Esophagus squamous epithelium (tissue), 5 donors: ENCODE measurements at regions not wholly inside any gene's neighbourhood (a gene's known extent, or its start where the extent isn't known, plus 50 kb on each side); places are given as distances from the start of the nearest gene placed in this dataset.

Experiments used
- DNase-seq: peaks from one replicate; lab custom pipeline; 2025; lab: John Stamatoyannopoulos, UW
- H3K27ac ChIP-seq, 4 donors: fragments of 200-600 bp; sonication (generic); one replicate each; pipeline ENCODE4 v1.5.1; 2016 to 2019; ENCODE audit warnings: mild to moderate bottlenecking in 1 of 4
- H3K27me3 ChIP-seq, 4 donors: fragments of 200-600 bp; sonication (generic); 1 replicate in 3 of 4; 2 replicates in 1 of 4; pipeline versions ENCODE4 v1.5.1 to v1.6.0; 2017 to 2021; ENCODE audit warnings: antibody characterized with exemption in 1 of 4
- H3K36me3 ChIP-seq, 3 donors: fragments of 200-600 bp; sonication (generic); one replicate each; pipeline ENCODE4 v1.5.1; 2016 to 2019
- H3K4me1 ChIP-seq, 3 donors: fragments of 200-600 bp; sonication (generic); one replicate each; pipeline ENCODE4 v1.5.1; 2017 to 2019
- H3K4me3 ChIP-seq, 4 donors: fragments of 200-600 bp; sonication (generic); 1 replicate in 3 of 4; 2 replicates in 1 of 4; pipeline ENCODE4 v1.5.1; 2016 to 2019; ENCODE audit warnings: mild to moderate bottlenecking in 2 of 4, moderate library complexity in 1 of 4
- H3K9me3 ChIP-seq, 3 donors: fragments of 200-600 bp; sonication (generic); one replicate each; pipeline ENCODE4 v1.5.1; 2016 to 2019
- POLR2A ChIP-seq, 4 donors: fragments of 450-650 bp; IDR thresholded peaks; one replicate each; pipeline ENCODE4 v1.6.1; 2017; ENCODE audit warnings: antibody characterized with exemption in 4 of 4, mild to moderate bottlenecking in 4 of 4, moderate library complexity in 3 of 4
- WGBS, 2 donors: methylation state at CpG; one replicate each; pipeline ENCODE4 v1.1.5; 2018; 5-methylcytosine and 5-hydroxymethylcytosine counted together
- intact Hi-C: fragments of 100-400 bp; cut with DNase I; formaldehyde crosslinking; loops from one replicate; pipeline ENCODE4 v1.15.0; 2022
- TF ChIP-seq, protein P1 (sequence below), 6 experiments: fragments of 450-650 bp in 4 of 6; fragments of 200-600 bp in 2 of 6; sonication (generic) in 2 of 6; IDR thresholded peaks; one replicate each; pipeline ENCODE4 v1.5.1; 2016 to 2019; ENCODE audit warnings: antibody characterized with exemption in 6 of 6, mild to moderate bottlenecking in 4 of 6, moderate library complexity in 4 of 6
- donor health status: DM: yes; HTN: yes; CAD: no.

DNA sequence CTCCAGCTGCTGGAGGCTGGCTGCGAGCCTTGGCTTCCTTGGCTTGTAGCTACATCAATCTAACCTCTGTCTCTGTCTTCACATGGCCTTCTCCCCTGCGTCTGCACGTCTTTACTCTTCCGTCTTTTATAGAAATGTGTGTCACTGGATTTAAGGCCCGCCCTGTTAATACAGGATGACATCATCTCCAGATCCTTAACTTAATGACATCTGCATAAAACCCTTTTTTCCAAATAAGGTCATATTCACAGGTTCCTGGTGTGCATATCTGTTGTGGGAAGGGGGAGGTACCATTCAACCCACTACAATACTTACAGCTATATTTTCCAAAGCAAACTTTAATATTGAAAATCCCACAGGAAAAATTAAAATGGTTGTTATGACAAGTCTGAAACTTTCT, 165.3 kb upstream of the FOXD3 start:
- WGBS, 2 donors: 68 to 76% methylated on average over 5 of the region's 5 CpGs
- TF ChIP-seq POLR2A (IDR thresholded peaks at IDR 0.05): no peak
- TF ChIP-seq, protein P1, sequence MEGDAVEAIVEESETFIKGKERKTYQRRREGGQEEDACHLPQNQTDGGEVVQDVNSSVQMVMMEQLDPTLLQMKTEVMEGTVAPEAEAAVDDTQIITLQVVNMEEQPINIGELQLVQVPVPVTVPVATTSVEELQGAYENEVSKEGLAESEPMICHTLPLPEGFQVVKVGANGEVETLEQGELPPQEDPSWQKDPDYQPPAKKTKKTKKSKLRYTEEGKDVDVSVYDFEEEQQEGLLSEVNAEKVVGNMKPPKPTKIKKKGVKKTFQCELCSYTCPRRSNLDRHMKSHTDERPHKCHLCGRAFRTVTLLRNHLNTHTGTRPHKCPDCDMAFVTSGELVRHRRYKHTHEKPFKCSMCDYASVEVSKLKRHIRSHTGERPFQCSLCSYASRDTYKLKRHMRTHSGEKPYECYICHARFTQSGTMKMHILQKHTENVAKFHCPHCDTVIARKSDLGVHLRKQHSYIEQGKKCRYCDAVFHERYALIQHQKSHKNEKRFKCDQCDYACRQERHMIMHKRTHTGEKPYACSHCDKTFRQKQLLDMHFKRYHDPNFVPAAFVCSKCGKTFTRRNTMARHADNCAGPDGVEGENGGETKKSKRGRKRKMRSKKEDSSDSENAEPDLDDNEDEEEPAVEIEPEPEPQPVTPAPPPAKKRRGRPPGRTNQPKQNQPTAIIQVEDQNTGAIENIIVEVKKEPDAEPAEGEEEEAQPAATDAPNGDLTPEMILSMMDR (IDR thresholded peaks at IDR 0.05): no peak
- intact Hi-C loops: no loop called here
- Histone ChIP-seq H3K36me3 (no peaks in the 10 kb centered on the region), H3K27ac (no peak overlapping the region), H3K4me1 (no peaks in the 10 kb centered on the region), H3K4me3 (no peak overlapping the region), H3K9me3 (no peaks in the 10 kb centered on the region), H3K27me3 (peaks cover 0 to 3% (median 0%) of the 10 kb centered on the region in 4 donors)
- DNase-seq: no peak

DNA sequence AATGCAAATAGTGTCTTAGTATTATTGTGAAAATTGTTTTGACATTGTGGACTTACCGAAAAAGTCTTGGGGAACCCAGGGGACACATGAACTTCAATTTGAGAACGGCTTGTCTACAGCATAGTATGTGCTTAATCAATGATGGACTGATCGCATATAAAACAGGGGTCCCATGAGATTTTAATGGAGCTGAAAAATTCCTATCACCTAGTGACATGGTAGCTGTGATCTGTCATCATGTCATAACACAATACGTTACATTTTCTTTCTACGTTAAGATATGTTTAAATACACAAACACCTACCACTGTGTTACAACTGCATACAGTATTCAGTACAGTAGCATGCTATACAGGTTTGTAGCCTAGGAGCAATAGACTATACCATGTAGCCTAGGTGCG, 153.3 kb upstream of the FOXD3 start:
- intact Hi-C loops: no loop called here
- no peaks in the 10 kb centered on the region for H3K9me3 ChIP-seq
- no peaks in the 10 kb centered on the region for H3K36me3 ChIP-seq
- H3K27me3 ChIP-seq: peaks cover 0 to 6% (median 0%) of the 10 kb centered on the region in 4 donors
- no peak for TF ChIP-seq POLR2A (IDR thresholded peaks at IDR 0.05)
- TF ChIP-seq, protein P1 (IDR thresholded peaks at IDR 0.05): no peak
- no peak for DNase-seq
- H3K27ac ChIP-seq: no peak overlapping the region
- H3K4me3 ChIP-seq: no peak overlapping the region
- H3K4me1 ChIP-seq: no peaks in the 10 kb centered on the region
- 65 to 66% methylated on average over 6 of the region's 6 CpGs for WGBS, 2 donors

DNA sequence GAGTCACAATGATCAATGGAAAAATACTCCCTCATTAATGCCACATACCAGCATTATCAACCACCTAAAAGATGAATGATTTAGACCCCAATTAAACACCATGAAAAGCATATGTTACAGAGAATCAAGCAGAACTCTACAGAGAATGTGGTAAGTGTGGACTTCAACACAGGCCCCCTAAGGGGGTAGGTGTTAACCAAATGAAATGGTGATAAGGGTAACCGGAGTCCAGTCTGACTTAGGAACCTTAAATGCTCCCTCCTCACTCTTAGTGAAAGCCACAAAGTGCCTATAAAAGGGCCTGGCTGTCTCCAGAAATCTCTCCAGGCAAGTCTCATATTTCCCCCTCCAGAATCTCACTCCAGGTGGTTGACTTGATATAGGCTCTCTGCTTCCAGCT, 149.2 kb upstream of the FOXD3 start:
- peaks cover 0 to 2% (median 0%) of the 10 kb centered on the region in 4 donors for H3K27me3 ChIP-seq
- no peaks in the 10 kb centered on the region for H3K9me3 ChIP-seq
- no peak for DNase-seq
- H3K27ac ChIP-seq: no peak overlapping the region
- 44 to 80% methylated on average over 1 of the region's 1 CpG for WGBS, 2 donors
- no peak overlapping the region for H3K4me3 ChIP-seq
- TF ChIP-seq, protein P1 (IDR thresholded peaks at IDR 0.05): no peak
- no peak for TF ChIP-seq POLR2A (IDR thresholded peaks at IDR 0.05)
- H3K4me1 ChIP-seq: no peaks in the 10 kb centered on the region
- intact Hi-C loops: no loop called here
- H3K36me3 ChIP-seq: no peaks in the 10 kb centered on the region

DNA sequence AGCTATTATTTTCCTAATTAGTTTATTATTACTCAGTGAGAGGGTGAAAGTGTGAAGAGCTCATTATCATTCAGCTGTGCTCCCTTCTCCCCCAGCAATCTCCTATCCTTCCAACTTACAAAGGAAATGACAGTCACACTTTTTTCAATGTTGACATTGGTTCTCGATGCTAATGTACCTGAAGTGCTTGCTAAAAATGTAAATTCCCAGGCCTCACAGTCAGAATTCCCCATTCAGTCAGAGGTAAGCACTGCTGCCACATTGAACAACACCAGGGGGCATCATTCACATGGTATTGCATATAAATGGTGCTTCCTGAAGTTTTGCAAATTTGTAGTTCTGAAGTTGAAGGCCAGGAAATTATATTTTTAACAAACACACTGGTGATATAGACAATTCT, 132.7 kb upstream of the FOXD3 start:
- no peaks in the 10 kb centered on the region for H3K9me3 ChIP-seq
- H3K27ac ChIP-seq: no peak overlapping the region
- no peak for DNase-seq
- WGBS, 2 donors: 6 to 13% methylated on average over 1 of the region's 1 CpG
- H3K4me3 ChIP-seq: no peak overlapping the region
- no peaks in the 10 kb centered on the region for H3K4me1 ChIP-seq
- no peaks in the 10 kb centered on the region for H3K27me3 ChIP-seq
- TF ChIP-seq POLR2A (IDR thresholded peaks at IDR 0.05): no peak
- TF ChIP-seq, protein P1 (IDR thresholded peaks at IDR 0.05): no peak
- intact Hi-C loops: no loop called here
- H3K36me3 ChIP-seq: no peaks in the 10 kb centered on the region

DNA sequence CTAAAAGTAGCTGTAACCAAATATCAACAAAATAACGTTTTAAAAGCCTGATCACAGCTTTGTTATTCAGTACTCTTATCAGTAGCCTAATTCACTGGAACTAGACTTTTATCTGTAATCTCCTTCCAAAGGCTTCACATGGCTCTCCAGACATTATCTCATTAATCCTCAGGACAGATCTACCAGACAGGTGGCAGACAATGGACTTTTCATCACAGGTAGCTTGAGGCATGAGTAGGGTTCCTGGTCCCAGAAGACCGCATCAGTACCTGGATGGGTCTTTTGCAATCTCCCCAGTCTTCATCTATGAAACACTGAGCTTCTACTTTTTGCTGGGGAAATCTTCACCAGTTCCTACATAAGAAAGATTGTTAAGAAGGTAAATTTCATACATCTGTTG, 132.2 kb upstream of the FOXD3 start:
- H3K27me3 ChIP-seq: no peaks in the 10 kb centered on the region

More for the DNA sequence above, 132.2 kb upstream of the FOXD3 start:
- DNase-seq: no peak
- Histone ChIP-seq H3K4me1 (no peaks in the 10 kb centered on the region), H3K9me3 (no peaks in the 10 kb centered on the region), H3K4me3 (no peak overlapping the region), H3K27ac (no peak overlapping the region), H3K36me3 (no peaks in the 10 kb centered on the region)
- no peak for TF ChIP-seq POLR2A (IDR thresholded peaks at IDR 0.05)
- TF ChIP-seq, protein P1 (IDR thresholded peaks at IDR 0.05): no peak
- intact Hi-C loops: no loop called here
- 41 to 49% methylated on average over 2 of the region's 2 CpGs for WGBS, 2 donors
